ENCODE measurements at regions not wholly inside any gene's neighbourhood (a gene's known extent, or its start where the extent isn't known, plus 50 kb on each side); places are given as distances from the start of the nearest gene placed in this dataset.

DNA sequence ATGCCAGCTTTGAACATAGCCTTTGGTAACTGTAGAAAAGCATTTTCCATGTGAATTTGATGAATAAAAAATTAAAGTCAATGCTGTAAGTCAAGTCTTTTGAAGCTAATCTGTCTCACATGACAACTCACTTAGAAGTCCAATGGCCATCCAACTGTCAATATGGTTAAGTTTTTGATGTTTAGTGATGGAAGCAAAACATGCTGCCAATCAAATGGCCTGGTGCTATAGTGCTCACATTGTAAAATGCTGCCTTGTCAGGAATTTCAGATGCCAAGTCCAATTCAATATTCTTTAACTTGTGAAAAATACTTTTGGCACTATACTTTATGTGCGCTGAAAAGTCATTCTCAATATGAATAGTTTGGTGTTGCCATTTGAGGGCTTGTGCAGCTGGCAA lies 1361.8 kb upstream of the ALCAM start:
- TF ChIP-seq, protein P1, sequence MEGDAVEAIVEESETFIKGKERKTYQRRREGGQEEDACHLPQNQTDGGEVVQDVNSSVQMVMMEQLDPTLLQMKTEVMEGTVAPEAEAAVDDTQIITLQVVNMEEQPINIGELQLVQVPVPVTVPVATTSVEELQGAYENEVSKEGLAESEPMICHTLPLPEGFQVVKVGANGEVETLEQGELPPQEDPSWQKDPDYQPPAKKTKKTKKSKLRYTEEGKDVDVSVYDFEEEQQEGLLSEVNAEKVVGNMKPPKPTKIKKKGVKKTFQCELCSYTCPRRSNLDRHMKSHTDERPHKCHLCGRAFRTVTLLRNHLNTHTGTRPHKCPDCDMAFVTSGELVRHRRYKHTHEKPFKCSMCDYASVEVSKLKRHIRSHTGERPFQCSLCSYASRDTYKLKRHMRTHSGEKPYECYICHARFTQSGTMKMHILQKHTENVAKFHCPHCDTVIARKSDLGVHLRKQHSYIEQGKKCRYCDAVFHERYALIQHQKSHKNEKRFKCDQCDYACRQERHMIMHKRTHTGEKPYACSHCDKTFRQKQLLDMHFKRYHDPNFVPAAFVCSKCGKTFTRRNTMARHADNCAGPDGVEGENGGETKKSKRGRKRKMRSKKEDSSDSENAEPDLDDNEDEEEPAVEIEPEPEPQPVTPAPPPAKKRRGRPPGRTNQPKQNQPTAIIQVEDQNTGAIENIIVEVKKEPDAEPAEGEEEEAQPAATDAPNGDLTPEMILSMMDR (IDR thresholded peaks at IDR 0.05; ENCODE audit: insufficient read depth, low read depth, low read length), result no peak
- CTCF ChIA-PET, result no interaction called here
- DNase-seq (ENCODE audit: low read depth), result no peak
- Histone ChIP-seq H3K4me3 (ENCODE audit: low read depth, low read length) (no peak overlapping the region), H3K36me3 (ENCODE audit: control insufficient read depth, insufficient read depth, low read length) (no peaks in the 10 kb centered on the region), H3K27me3 (ENCODE audit: control insufficient read depth, insufficient read depth, low read length) (no peaks in the 10 kb centered on the region)
- POLR2A ChIA-PET, result no interaction called here

DNA sequence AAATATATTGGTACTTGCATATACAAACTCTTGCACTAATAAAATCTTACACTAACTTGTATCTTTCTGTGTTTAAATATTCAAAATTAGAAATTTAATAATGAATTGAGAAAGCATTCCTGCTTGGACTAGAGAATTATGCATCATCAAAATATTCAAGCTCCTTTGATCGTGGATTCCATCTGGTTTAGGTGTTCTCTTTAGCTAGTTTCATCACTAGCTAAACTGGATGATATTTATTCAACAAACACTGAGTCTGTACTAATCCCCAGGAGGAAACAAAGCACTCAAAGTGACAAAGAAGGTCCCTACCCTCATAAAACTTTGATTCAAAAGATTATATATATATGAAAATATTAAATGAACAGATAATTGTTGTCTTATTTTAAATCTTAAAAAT lies 1360.9 kb upstream of the ALCAM start:
- POLR2A ChIA-PET, result no interaction called here
- CTCF ChIA-PET, result no interaction called here
- Histone ChIP-seq H3K36me3 (ENCODE audit: control insufficient read depth, insufficient read depth, low read length) (no peaks in the 10 kb centered on the region), H3K27me3 (ENCODE audit: control insufficient read depth, insufficient read depth, low read length) (no peaks in the 10 kb centered on the region), H3K4me3 (ENCODE audit: low read depth, low read length) (no peak overlapping the region)
- no peak for DNase-seq (ENCODE audit: low read depth)
- TF ChIP-seq, protein P1 (IDR thresholded peaks at IDR 0.05; ENCODE audit: insufficient read depth, low read depth, low read length), result no peak

DNA sequence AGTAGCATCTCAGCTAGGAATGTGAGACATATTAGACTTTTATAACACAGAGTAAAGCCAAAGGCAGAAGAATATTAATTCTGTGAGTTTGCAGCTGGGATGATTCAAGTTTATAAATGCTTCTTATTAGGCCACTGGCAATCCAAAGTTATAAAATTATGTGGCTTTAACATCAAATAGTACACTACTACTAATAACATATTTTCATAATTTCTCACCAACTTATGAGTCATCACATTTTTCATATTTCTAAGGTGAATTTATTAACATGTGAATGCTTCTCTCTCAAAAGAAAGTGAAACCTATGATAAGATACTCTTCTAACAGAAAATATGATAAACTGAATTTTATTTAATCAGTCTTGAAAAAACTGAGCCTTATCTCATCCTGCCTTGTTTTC lies 1348.2 kb upstream of the ALCAM start:
- POLR2A ChIA-PET, result no interaction called here
- Histone ChIP-seq H3K36me3 (ENCODE audit: control insufficient read depth, insufficient read depth, low read length) (no peaks in the 10 kb centered on the region), H3K27me3 (ENCODE audit: control insufficient read depth, insufficient read depth, low read length) (no peaks in the 10 kb centered on the region), H3K4me3 (ENCODE audit: low read depth, low read length) (no peak overlapping the region)
- DNase-seq (ENCODE audit: low read depth), result no peak
- TF ChIP-seq, protein P1 (IDR thresholded peaks at IDR 0.05; ENCODE audit: insufficient read depth, low read depth, low read length), result no peak
- CTCF ChIA-PET, result no interaction called here

DNA sequence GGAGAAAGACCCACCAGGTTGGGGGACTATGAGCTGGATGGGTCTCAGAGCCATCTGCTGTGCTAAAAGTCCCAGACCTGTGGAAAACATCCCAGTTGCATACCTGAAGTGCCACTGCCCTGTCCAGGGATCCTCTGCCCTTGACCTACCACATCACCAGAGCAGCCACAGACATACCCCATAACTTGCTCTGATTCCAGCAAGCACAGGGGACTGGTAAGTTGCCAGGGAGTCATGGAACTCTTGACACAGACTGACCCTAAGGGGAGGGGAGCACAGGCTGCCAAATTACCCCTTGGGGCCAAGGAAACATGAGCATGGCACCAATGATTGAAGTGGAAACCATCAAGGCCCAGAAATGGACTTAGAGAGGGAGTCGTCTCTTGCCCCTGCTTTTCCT lies 1335.1 kb upstream of the ALCAM start:
- DNase-seq (ENCODE audit: low read depth), result no peak
- no peaks in the 10 kb centered on the region for H3K27me3 ChIP-seq (ENCODE audit: control insufficient read depth, insufficient read depth, low read length)
- no peaks in the 10 kb centered on the region for H3K36me3 ChIP-seq (ENCODE audit: control insufficient read depth, insufficient read depth, low read length)
- CTCF ChIA-PET, result no interaction called here
- POLR2A ChIA-PET, result no interaction called here
- TF ChIP-seq, protein P1 (IDR thresholded peaks at IDR 0.05; ENCODE audit: insufficient read depth, low read depth, low read length), result no peak
- no peak overlapping the region for H3K4me3 ChIP-seq (ENCODE audit: low read depth, low read length)

DNA sequence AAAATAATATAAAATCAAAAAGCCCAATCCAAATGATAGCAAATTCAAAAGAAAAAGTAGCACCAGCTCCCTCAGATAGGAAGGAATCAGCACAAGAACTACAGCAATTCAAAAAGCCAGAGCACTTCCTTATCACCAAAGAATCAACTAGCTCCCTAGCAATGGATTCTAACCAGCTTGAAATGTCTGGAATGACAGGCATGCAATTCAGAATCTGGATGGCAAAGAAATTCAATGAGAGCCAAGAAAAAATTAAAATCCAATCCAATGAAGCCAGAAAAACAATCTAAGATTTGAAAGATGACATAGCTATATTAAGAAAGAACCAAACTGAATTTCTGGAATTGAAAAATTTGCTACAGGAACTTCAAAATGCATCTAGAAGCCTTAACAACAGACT lies 1334.4 kb upstream of the ALCAM start:
- POLR2A ChIA-PET, result no interaction called here
- H3K4me3 ChIP-seq (ENCODE audit: low read depth, low read length), result no peak overlapping the region
- DNase-seq (ENCODE audit: low read depth), result no peak
- no peaks in the 10 kb centered on the region for H3K27me3 ChIP-seq (ENCODE audit: control insufficient read depth, insufficient read depth, low read length)
- CTCF ChIA-PET, result no interaction called here
- H3K36me3 ChIP-seq (ENCODE audit: control insufficient read depth, insufficient read depth, low read length), result no peaks in the 10 kb centered on the region
- TF ChIP-seq, protein P1 (IDR thresholded peaks at IDR 0.05; ENCODE audit: insufficient read depth, low read depth, low read length), result no peak

All from BJ (cell line).